Suppressor macrophage treated with lipopolysaccharide for 1 hour (primary cell): ENCODE measurements at regions not wholly inside any gene's neighbourhood (a gene's known extent, or its start where the extent isn't known, plus 50 kb on each side); places are given as distances from the start of the nearest gene placed in this dataset.
"Not testable (repeated sequence)": the region's sequence is repeated elsewhere in the genome, so short reads cannot be mapped to it uniquely, and the experiment has no call there.

Experiments
- DNase-seq, 3 donors: peaks; one replicate each; pipeline ENCODE4 v3.0.0-alpha.2; 2020 to 2022

- DNase-seq: no peak
These were observed 218.9 kb upstream of the NMUR2 start for GRCh38 chr5:152623951-152624350.

GRCh38 chr5:152625696-152626095 lies 220.6 kb upstream of the NMUR2 start:
- no peak for DNase-seq

GRCh38 chr5:152631221-152631620 lies 226.1 kb upstream of the NMUR2 start:
- DNase-seq: no peak

GRCh38 chr5:152632360-152632759 lies 227.3 kb upstream of the NMUR2 start:
- DNase-seq: no peak

- DNase-seq: no peak
These were observed 229.5 kb upstream of the NMUR2 start for GRCh38 chr5:152634586-152634985.

GRCh38 chr5:152638996-152639552 lies 234.0 kb upstream of the NMUR2 start:
- DNase-seq: no peak

- DNase-seq: no peak
These were observed 237.1 kb upstream of the NMUR2 start for GRCh38 chr5:152641970-152642805.

GRCh38 chr5:152642880-152643279 lies 237.8 kb upstream of the NMUR2 start:
- no peak for DNase-seq

GRCh38 chr5:152644029-152644728 lies 239.1 kb upstream of the NMUR2 start:
- no peak for DNase-seq

GRCh38 chr5:152649609-152650008 lies 244.5 kb upstream of the NMUR2 start:
- no peak for DNase-seq

GRCh38 chr5:152650413-152650812 lies 245.3 kb upstream of the NMUR2 start:
- DNase-seq: no peak

GRCh38 chr5:152659470-152659869 lies 254.4 kb upstream of the NMUR2 start:
- DNase-seq: not testable (repeated sequence)

GRCh38 chr5:152673601-152674000 lies 268.5 kb upstream of the NMUR2 start:
- no peak for DNase-seq

- DNase-seq: no peak
These were observed 269.3 kb upstream of the NMUR2 start for GRCh38 chr5:152674403-152674802.

GRCh38 chr5:152676196-152676595 lies 271.1 kb upstream of the NMUR2 start:
- DNase-seq: no peak

GRCh38 chr5:152683205-152683604 lies 278.1 kb upstream of the NMUR2 start:
- DNase-seq: no peak

- DNase-seq: no peak
These were observed 281.9 kb upstream of the NMUR2 start for GRCh38 chr5:152686931-152687330.

- no peak for DNase-seq
These were observed 283.6 kb upstream of the NMUR2 start for GRCh38 chr5:152688561-152689249.

- DNase-seq: no peak
These were observed 284.2 kb upstream of the NMUR2 start for GRCh38 chr5:152689250-152689711.

- DNase-seq: no peak
These were observed 289.2 kb upstream of the NMUR2 start for GRCh38 chr5:152694231-152694630.

- DNase-seq: no peak
These were observed 296.3 kb upstream of the NMUR2 start for GRCh38 chr5:152701305-152701949.

- no peak for DNase-seq
These were observed 299.2 kb upstream of the NMUR2 start for GRCh38 chr5:152704286-152704685.
